ENCODE measurements at regions not wholly inside any gene's neighbourhood (a gene's known extent, or its start where the extent isn't known, plus 50 kb on each side); places are given as distances from the start of the nearest gene placed in this dataset.
"Not testable (repeated sequence)": the region's sequence is repeated elsewhere in the genome, so short reads cannot be mapped to it uniquely, and the experiment has no call there.

GRCh38 chr3:103189941-103190340 lies 755.1 kb downstream of the ZPLD1 start:
- no peak for DNase-seq

- peak; percentile 64 for DNase-seq
Measured at GRCh38 chr3:103195216-103195615, 760.4 kb downstream of the ZPLD1 start.

- DNase-seq: no peak
Measured at GRCh38 chr3:103203441-103203840, 768.6 kb downstream of the ZPLD1 start.

GRCh38 chr3:103210583-103210982 lies 775.8 kb downstream of the ZPLD1 start:
- DNase-seq: no peak

- no peak for DNase-seq
Measured at GRCh38 chr3:103218146-103218545, 783.3 kb downstream of the ZPLD1 start.

GRCh38 chr3:103218793-103219192 lies 784.0 kb downstream of the ZPLD1 start:
- peak; percentile 7 for DNase-seq

GRCh38 chr3:103227651-103228050 lies 792.8 kb downstream of the ZPLD1 start:
- DNase-seq: no peak

GRCh38 chr3:103247459-103247858 lies 812.6 kb downstream of the ZPLD1 start:
- DNase-seq: no peak

- DNase-seq: not testable (repeated sequence)
Measured at GRCh38 chr3:103254827-103255226, 820.0 kb downstream of the ZPLD1 start.

- no peak for DNase-seq
Measured at GRCh38 chr3:103269287-103269686, 834.5 kb downstream of the ZPLD1 start.

- no peak for DNase-seq
Measured at GRCh38 chr3:103271575-103271974, 836.8 kb downstream of the ZPLD1 start.

- DNase-seq: peak; percentile 40
Measured at GRCh38 chr3:103295974-103296570, 861.3 kb downstream of the ZPLD1 start.

- not testable (repeated sequence) for DNase-seq
Measured at GRCh38 chr3:103297502-103297901, 862.7 kb downstream of the ZPLD1 start.

- no peak for DNase-seq
Measured at GRCh38 chr3:103306104-103306503, 871.3 kb downstream of the ZPLD1 start.

- DNase-seq: no peak
Measured at GRCh38 chr3:103308921-103309320, 874.1 kb downstream of the ZPLD1 start.

GRCh38 chr3:103319912-103320311 lies 885.1 kb downstream of the ZPLD1 start:
- peak; percentile 21 for DNase-seq

- DNase-seq: no peak
Measured at GRCh38 chr3:103337179-103337845, 902.5 kb downstream of the ZPLD1 start.

- DNase-seq: no peak
Measured at GRCh38 chr3:103341078-103341606, 906.3 kb downstream of the ZPLD1 start.

- no peak for DNase-seq
Measured at GRCh38 chr3:103342205-103342731, 907.5 kb downstream of the ZPLD1 start.

- DNase-seq: no peak
Measured at GRCh38 chr3:103349760-103350159, 914.9 kb downstream of the ZPLD1 start.

- no peak for DNase-seq
Measured at GRCh38 chr3:103365467-103365866, 930.7 kb downstream of the ZPLD1 start.

GRCh38 chr3:103367481-103367880 lies 932.7 kb downstream of the ZPLD1 start:
- DNase-seq: no peak

- no peak for DNase-seq
Measured at GRCh38 chr3:103371411-103371810, 936.6 kb downstream of the ZPLD1 start.

GRCh38 chr3:103372031-103372430 lies 937.2 kb downstream of the ZPLD1 start:
- DNase-seq: no peak
